ENCODE measurements at regions not wholly inside any gene's neighbourhood (a gene's known extent, or its start where the extent isn't known, plus 50 kb on each side); places are given as distances from the start of the nearest gene placed in this dataset.

DNA sequence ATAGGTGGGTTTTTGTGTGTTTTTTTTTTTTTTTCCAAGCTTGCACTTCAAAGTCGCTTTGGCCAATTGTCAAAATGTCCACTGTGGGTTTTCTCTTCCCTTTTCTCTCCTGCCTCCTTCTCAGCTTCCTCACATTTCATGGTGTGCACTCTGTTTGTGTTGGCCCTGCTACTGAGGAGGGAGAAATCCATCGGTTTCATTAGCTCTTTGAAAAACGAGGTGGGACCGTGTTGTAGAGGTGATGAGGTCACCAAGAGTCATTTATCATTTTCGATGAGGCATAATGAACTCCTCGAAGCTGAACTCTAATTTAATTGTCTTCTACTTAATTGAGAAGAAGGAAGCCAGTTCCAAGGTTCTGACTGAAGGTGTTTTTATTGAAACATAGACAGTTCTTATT, 174.4 kb upstream of the TOX3 start:
- H4K20me1 ChIP-seq (ENCODE audit: control insufficient read depth, extremely low read depth, insufficient read depth, low read length), result no peaks in the 10 kb centered on the region
- H3K36me3 ChIP-seq (ENCODE audit: control insufficient read depth in 2 of 2, extremely low read depth in 1 of 2, insufficient read depth in 2 of 2, low read length in 2 of 2), result no peaks in the 10 kb centered on the region
- H3K79me2 ChIP-seq (ENCODE audit: control insufficient read depth, insufficient read depth, low read length), result no peaks in the 10 kb centered on the region
- DNase-seq (ENCODE audit: low read depth, low spot score) (no peak), FAIRE-seq (no peak)
- H3K9me1 ChIP-seq (ENCODE audit: control insufficient read depth, extremely low read depth, insufficient read depth, low read length), result no peaks in the 10 kb centered on the region
- H2AFZ ChIP-seq (ENCODE audit: control insufficient read depth, low read length), result no peak overlapping the region
- no peaks in the 10 kb centered on the region for H3K4me1 ChIP-seq (ENCODE audit: control insufficient read depth, extremely low read depth, insufficient read depth, low read length)
- H3K4me2 ChIP-seq (ENCODE audit: control insufficient read depth, extremely low read depth, insufficient read depth, low read depth, low read length), result no peak overlapping the region
- TF ChIP-seq, protein P1, sequence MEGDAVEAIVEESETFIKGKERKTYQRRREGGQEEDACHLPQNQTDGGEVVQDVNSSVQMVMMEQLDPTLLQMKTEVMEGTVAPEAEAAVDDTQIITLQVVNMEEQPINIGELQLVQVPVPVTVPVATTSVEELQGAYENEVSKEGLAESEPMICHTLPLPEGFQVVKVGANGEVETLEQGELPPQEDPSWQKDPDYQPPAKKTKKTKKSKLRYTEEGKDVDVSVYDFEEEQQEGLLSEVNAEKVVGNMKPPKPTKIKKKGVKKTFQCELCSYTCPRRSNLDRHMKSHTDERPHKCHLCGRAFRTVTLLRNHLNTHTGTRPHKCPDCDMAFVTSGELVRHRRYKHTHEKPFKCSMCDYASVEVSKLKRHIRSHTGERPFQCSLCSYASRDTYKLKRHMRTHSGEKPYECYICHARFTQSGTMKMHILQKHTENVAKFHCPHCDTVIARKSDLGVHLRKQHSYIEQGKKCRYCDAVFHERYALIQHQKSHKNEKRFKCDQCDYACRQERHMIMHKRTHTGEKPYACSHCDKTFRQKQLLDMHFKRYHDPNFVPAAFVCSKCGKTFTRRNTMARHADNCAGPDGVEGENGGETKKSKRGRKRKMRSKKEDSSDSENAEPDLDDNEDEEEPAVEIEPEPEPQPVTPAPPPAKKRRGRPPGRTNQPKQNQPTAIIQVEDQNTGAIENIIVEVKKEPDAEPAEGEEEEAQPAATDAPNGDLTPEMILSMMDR (optimal IDR thresholded peaks at IDR 0.05 in 1 of 3, IDR thresholded peaks at IDR 0.05 in 1 of 3, conservative IDR thresholded peaks at IDR 0.05 in 1 of 3; ENCODE audit: extremely low read depth in 1 of 3, insufficient read depth in 2 of 3, low read length in 3 of 3), result no peak
- no peak for TF ChIP-seq EZH2 (IDR thresholded peaks at IDR 0.05; ENCODE audit: low read length)
- H3K27me3 ChIP-seq (ENCODE audit: control insufficient read depth, extremely low read depth, insufficient read depth, low read length), result no peaks in the 10 kb centered on the region
- H3K27ac ChIP-seq (ENCODE audit: control insufficient read depth, insufficient read depth, low read length), result no peak overlapping the region
- no peak overlapping the region for H3K9ac ChIP-seq (ENCODE audit: control insufficient read depth, extremely low read depth, insufficient read depth, low read length)
- no peaks in the 10 kb centered on the region for H3K9me3 ChIP-seq (ENCODE audit: control insufficient read depth, low read depth, low read length)
- dilution Hi-C loops (cut with MboI; ENCODE audit: extremely low pct_ligation_motif_present, low sequenced_read_pairs), result no loop called here
- H3K4me3 ChIP-seq (ENCODE audit: control insufficient read depth in 2 of 3, extremely low read depth in 1 of 3, insufficient read depth in 2 of 3, low read depth in 1 of 3, low read length in 3 of 3), result no peak overlapping the region

DNA sequence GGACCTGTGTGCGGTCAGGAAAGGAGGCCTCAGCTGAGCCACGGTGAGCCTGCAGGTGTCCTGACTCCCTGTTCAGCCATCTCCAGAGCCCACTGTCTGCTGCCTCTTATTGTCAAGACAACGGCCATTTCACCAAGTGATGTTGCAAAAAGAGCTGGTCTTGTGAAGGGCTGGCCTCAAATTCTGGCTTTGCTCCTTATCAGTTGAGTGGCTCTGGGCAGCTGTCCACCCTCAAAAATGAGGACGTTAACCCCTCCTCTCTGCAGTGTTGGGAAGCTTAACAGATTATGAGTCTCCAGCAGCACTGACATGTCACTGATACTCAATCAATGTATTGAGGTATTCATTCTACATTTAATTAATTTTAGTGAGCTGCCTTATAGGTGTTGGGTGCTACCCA, 171.1 kb upstream of the TOX3 start:
- no peaks in the 10 kb centered on the region for H3K36me3 ChIP-seq (ENCODE audit: control insufficient read depth in 2 of 2, extremely low read depth in 1 of 2, insufficient read depth in 2 of 2, low read length in 2 of 2)
- TF ChIP-seq EZH2 (IDR thresholded peaks at IDR 0.05; ENCODE audit: low read length), result no peak
- TF ChIP-seq, protein P1 (optimal IDR thresholded peaks at IDR 0.05 in 1 of 3, IDR thresholded peaks at IDR 0.05 in 1 of 3, conservative IDR thresholded peaks at IDR 0.05 in 1 of 3; ENCODE audit: extremely low read depth in 1 of 3, insufficient read depth in 2 of 3, low read length in 3 of 3), result no peak
- no peaks in the 10 kb centered on the region for H3K79me2 ChIP-seq (ENCODE audit: control insufficient read depth, insufficient read depth, low read length)
- H3K9me3 ChIP-seq (ENCODE audit: control insufficient read depth, low read depth, low read length), result no peaks in the 10 kb centered on the region
- no peak overlapping the region for H3K9ac ChIP-seq (ENCODE audit: control insufficient read depth, extremely low read depth, insufficient read depth, low read length)
- FAIRE-seq (no peak), DNase-seq (ENCODE audit: low read depth, low spot score) (no peak)
- H4K20me1 ChIP-seq (ENCODE audit: control insufficient read depth, extremely low read depth, insufficient read depth, low read length), result no peaks in the 10 kb centered on the region
- H3K27me3 ChIP-seq (ENCODE audit: control insufficient read depth, extremely low read depth, insufficient read depth, low read length), result no peaks in the 10 kb centered on the region
- H3K9me1 ChIP-seq (ENCODE audit: control insufficient read depth, extremely low read depth, insufficient read depth, low read length), result no peaks in the 10 kb centered on the region
- H3K27ac ChIP-seq (ENCODE audit: control insufficient read depth, insufficient read depth, low read length), result no peak overlapping the region
- H3K4me2 ChIP-seq (ENCODE audit: control insufficient read depth, extremely low read depth, insufficient read depth, low read depth, low read length), result no peak overlapping the region
- no peak overlapping the region for H2AFZ ChIP-seq (ENCODE audit: control insufficient read depth, low read length)
- dilution Hi-C loops (cut with MboI; ENCODE audit: extremely low pct_ligation_motif_present, low sequenced_read_pairs), result no loop called here
- no peak overlapping the region for H3K4me3 ChIP-seq (ENCODE audit: control insufficient read depth in 2 of 3, extremely low read depth in 1 of 3, insufficient read depth in 2 of 3, low read depth in 1 of 3, low read length in 3 of 3)
- no peaks in the 10 kb centered on the region for H3K4me1 ChIP-seq (ENCODE audit: control insufficient read depth, extremely low read depth, insufficient read depth, low read length)

Data from keratinocyte (primary cell).